Body of pancreas (tissue), 4 donors: ENCODE measurements at regions not wholly inside any gene's neighbourhood (a gene's known extent, or its start where the extent isn't known, plus 50 kb on each side); places are given as distances from the start of the nearest gene placed in this dataset.
"Not testable (repeated sequence)": the region's sequence is repeated elsewhere in the genome, so short reads cannot be mapped to it uniquely, and the experiment has no call there.

Experiments used
- ATAC-seq: fragments of 150-250 bp; one replicate; pipeline ENCODE4 v1.9.1; 2016
- DNase-seq, 4 donors: peaks; one replicate each; pipeline ENCODE4 v3.0.0-alpha.2; 2019
- H3K27ac ChIP-seq, 4 donors: fragments of 200-600 bp; sonication (generic); 1 replicate in 3 of 4; 2 replicates in 1 of 4; pipeline versions ENCODE4 v1.5.1 to v1.6.1; 2016 to 2019; ENCODE audit warnings: mild to moderate bottlenecking in 1 of 4, mixed read lengths in 1 of 4, moderate library complexity in 1 of 4
- H3K27me3 ChIP-seq, 2 donors: fragments of 200-600 bp; sonication (generic); one replicate each; pipeline ENCODE4 v1.6.0; 2016; ENCODE audit warnings: mild to moderate bottlenecking in 1 of 2
- H3K36me3 ChIP-seq, 2 donors: fragments of 200-600 bp; sonication (generic); replicated peaks in 1 of 2; 2 replicates each; pipeline ENCODE4 v1.5.1; 2016; ENCODE audit warnings: low read depth in 2 of 2; ENCODE audit not compliant: insufficient read depth in 1 of 2
- H3K4me1 ChIP-seq: fragments of 200-600 bp; sonication (generic); one replicate; pipeline ENCODE4 v1.6.0; 2016
- H3K4me3 ChIP-seq, 2 donors: fragments of 200-600 bp; sonication (generic); 1 replicate in 1 of 2; 2 replicates in 1 of 2; pipeline ENCODE4 v1.5.1; 2016 to 2019
- H3K9me3 ChIP-seq, 3 donors: fragments of 200-600 bp; sonication (generic); 1 replicate in 2 of 3; 2 replicates in 1 of 3; pipeline ENCODE4 v1.5.1; 2016
- CTCF ChIP-seq, 7 experiments: fragments of 450-650 bp in 4 of 7; fragments of 200-600 bp in 3 of 7; sonication (generic) in 3 of 7; IDR thresholded peaks; one replicate each; pipeline ENCODE4 v1.5.1; 2016 to 2019; ENCODE audit warnings: antibody characterized with exemption in 7 of 7
- POLR2A ChIP-seq, 3 donors: fragments of 450-650 bp; IDR thresholded peaks; one replicate each; pipeline ENCODE4 v1.6.1; 2016; ENCODE audit warnings: antibody characterized with exemption in 3 of 3, mild to moderate bottlenecking in 2 of 3
- WGBS, 2 donors: methylation state at CpG; one replicate each; pipeline ENCODE4 v1.1.5; 2017; 5-methylcytosine and 5-hydroxymethylcytosine counted together
- intact Hi-C: fragments of 100-400 bp; cut with DNase I; formaldehyde crosslinking; loops from one replicate; pipeline ENCODE4 v1.15.1; 2023

GRCh38 chr16:26712876-26713275 lies 353.9 kb upstream of the C16orf82 start:
- no peak overlapping the region for H3K27ac ChIP-seq

GRCh38 chr16:26715969-26716368 lies 350.8 kb upstream of the C16orf82 start:
- no peak for ATAC-seq
- no peaks in the 10 kb centered on the region for H3K4me1 ChIP-seq
- no peaks in the 10 kb centered on the region for H3K36me3 ChIP-seq
- no peaks in the 10 kb centered on the region for H3K9me3 ChIP-seq
- no peaks in the 10 kb centered on the region for H3K27me3 ChIP-seq
- no peak overlapping the region for H3K4me3 ChIP-seq
- no peak for TF ChIP-seq CTCF (IDR thresholded peaks at IDR 0.05)
- TF ChIP-seq POLR2A (IDR thresholded peaks at IDR 0.05), result no peak
- no peak for DNase-seq
- intact Hi-C loops, result no loop called here
- no peak overlapping the region for H3K27ac ChIP-seq
- WGBS, 2 donors, result 73 to 80% methylated on average over 1 of the region's 1 CpG

More at GRCh38 chr16:26712876-26713275, 353.9 kb upstream of the C16orf82 start:
- TF ChIP-seq CTCF (IDR thresholded peaks at IDR 0.05) (no peak), POLR2A (IDR thresholded peaks at IDR 0.05) (no peak)
- Histone ChIP-seq H3K27me3 (no peaks in the 10 kb centered on the region), H3K4me1 (no peaks in the 10 kb centered on the region), H3K4me3 (no peak overlapping the region), H3K9me3 (no peaks in the 10 kb centered on the region), H3K36me3 (no peaks in the 10 kb centered on the region)
- intact Hi-C loops, result no loop called here
- DNase-seq (no peak), ATAC-seq (no peak)
- WGBS, 2 donors, result 86 to 89% methylated on average over 6 of the region's 6 CpGs

- Histone ChIP-seq H3K27ac (no peak overlapping the region), H3K36me3 (no peaks in the 10 kb centered on the region), H3K27me3 (no peaks in the 10 kb centered on the region), H3K4me3 (no peak overlapping the region), H3K9me3 (no peaks in the 10 kb centered on the region), H3K4me1 (no peaks in the 10 kb centered on the region)
- 45 to 61% methylated on average over 5 of the region's 5 CpGs for WGBS, 2 donors
- TF ChIP-seq POLR2A (IDR thresholded peaks at IDR 0.05) (no peak), CTCF (IDR thresholded peaks at IDR 0.05) (no peak)
- ATAC-seq (no peak), DNase-seq (no peak)
- intact Hi-C loops, result no loop called here
Measured at GRCh38 chr16:26717826-26718225, 348.9 kb upstream of the C16orf82 start.

- H3K27me3 ChIP-seq, result no peaks in the 10 kb centered on the region
- 53 to 55% methylated on average over 6 of the region's 6 CpGs for WGBS, 2 donors
- H3K4me1 ChIP-seq, result no peaks in the 10 kb centered on the region
- no peak for DNase-seq
- intact Hi-C loops, result no loop called here
- H3K4me3 ChIP-seq, result no peak overlapping the region
- TF ChIP-seq POLR2A (IDR thresholded peaks at IDR 0.05) (no peak), CTCF (IDR thresholded peaks at IDR 0.05) (no peak)
- ATAC-seq, result no peak
- H3K9me3 ChIP-seq, result no peaks in the 10 kb centered on the region
- H3K27ac ChIP-seq, result no peak overlapping the region
- no peaks in the 10 kb centered on the region for H3K36me3 ChIP-seq
Measured at GRCh38 chr16:26721290-26721689, 345.4 kb upstream of the C16orf82 start.

GRCh38 chr16:26721957-26722356 lies 344.8 kb upstream of the C16orf82 start:
- H3K27ac ChIP-seq, H3K27me3 ChIP-seq, DNase-seq, H3K4me3 ChIP-seq, H3K36me3 ChIP-seq, H3K4me1 ChIP-seq, intact Hi-C loops, ATAC-seq, H3K9me3 ChIP-seq: not testable (repeated sequence)
- WGBS, 2 donors, result 79 to 94% methylated on average over 3 of the region's 3 CpGs
